ENCODE measurements at regions not wholly inside any gene's neighbourhood (a gene's known extent, or its start where the extent isn't known, plus 50 kb on each side); places are given as distances from the start of the nearest gene placed in this dataset.
A peak's percentile ranks its signal among the peaks of the same experiment; 100 is the strongest.

- Histone ChIP-seq H3K27me3 (ENCODE audit: insufficient read depth, poor library complexity, severe bottlenecking) (no peaks in the 10 kb centered on the region), H3K27ac (replicated peaks) (no peak overlapping the region), H3K4me3 (replicated peaks; ENCODE audit: insufficient read depth, low read length) (no peak overlapping the region)
- TF ChIP-seq, protein P1, sequence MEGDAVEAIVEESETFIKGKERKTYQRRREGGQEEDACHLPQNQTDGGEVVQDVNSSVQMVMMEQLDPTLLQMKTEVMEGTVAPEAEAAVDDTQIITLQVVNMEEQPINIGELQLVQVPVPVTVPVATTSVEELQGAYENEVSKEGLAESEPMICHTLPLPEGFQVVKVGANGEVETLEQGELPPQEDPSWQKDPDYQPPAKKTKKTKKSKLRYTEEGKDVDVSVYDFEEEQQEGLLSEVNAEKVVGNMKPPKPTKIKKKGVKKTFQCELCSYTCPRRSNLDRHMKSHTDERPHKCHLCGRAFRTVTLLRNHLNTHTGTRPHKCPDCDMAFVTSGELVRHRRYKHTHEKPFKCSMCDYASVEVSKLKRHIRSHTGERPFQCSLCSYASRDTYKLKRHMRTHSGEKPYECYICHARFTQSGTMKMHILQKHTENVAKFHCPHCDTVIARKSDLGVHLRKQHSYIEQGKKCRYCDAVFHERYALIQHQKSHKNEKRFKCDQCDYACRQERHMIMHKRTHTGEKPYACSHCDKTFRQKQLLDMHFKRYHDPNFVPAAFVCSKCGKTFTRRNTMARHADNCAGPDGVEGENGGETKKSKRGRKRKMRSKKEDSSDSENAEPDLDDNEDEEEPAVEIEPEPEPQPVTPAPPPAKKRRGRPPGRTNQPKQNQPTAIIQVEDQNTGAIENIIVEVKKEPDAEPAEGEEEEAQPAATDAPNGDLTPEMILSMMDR (IDR thresholded peaks at IDR 0.05; ENCODE audit: insufficient read depth, low read length) = no peak
- TF ChIP-seq POLR2AphosphoS5 (IDR thresholded peaks at IDR 0.05; ENCODE audit: low read depth) = no peak
- no peak for TF ChIP-seq GABPA (IDR thresholded peaks at IDR 0.05; ENCODE audit: low read depth)
- TF ChIP-seq, protein P2, sequence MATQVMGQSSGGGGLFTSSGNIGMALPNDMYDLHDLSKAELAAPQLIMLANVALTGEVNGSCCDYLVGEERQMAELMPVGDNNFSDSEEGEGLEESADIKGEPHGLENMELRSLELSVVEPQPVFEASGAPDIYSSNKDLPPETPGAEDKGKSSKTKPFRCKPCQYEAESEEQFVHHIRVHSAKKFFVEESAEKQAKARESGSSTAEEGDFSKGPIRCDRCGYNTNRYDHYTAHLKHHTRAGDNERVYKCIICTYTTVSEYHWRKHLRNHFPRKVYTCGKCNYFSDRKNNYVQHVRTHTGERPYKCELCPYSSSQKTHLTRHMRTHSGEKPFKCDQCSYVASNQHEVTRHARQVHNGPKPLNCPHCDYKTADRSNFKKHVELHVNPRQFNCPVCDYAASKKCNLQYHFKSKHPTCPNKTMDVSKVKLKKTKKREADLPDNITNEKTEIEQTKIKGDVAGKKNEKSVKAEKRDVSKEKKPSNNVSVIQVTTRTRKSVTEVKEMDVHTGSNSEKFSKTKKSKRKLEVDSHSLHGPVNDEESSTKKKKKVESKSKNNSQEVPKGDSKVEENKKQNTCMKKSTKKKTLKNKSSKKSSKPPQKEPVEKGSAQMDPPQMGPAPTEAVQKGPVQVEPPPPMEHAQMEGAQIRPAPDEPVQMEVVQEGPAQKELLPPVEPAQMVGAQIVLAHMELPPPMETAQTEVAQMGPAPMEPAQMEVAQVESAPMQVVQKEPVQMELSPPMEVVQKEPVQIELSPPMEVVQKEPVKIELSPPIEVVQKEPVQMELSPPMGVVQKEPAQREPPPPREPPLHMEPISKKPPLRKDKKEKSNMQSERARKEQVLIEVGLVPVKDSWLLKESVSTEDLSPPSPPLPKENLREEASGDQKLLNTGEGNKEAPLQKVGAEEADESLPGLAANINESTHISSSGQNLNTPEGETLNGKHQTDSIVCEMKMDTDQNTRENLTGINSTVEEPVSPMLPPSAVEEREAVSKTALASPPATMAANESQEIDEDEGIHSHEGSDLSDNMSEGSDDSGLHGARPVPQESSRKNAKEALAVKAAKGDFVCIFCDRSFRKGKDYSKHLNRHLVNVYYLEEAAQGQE (IDR thresholded peaks at IDR 0.05; ENCODE audit: insufficient replicate concordance, low read depth) = no peak
- TF ChIP-seq SPI1 (IDR thresholded peaks at IDR 0.05; ENCODE audit: borderline replicate concordance, low read depth) = no peak
- no peak for DNase-seq (ENCODE audit: low read depth in 1 of 2, low spot score in 1 of 2)
These were observed 398.6 kb downstream of the RFPL4B start for GRCh38 chr6:112745765-112746164.

GRCh38 chr6:112749673-112750072 is 402.5 kb downstream of the RFPL4B start:
- TF ChIP-seq SPI1 (IDR thresholded peaks at IDR 0.05; ENCODE audit: borderline replicate concordance, low read depth) (no peak), POLR2AphosphoS5 (IDR thresholded peaks at IDR 0.05; ENCODE audit: low read depth) (no peak), GABPA (IDR thresholded peaks at IDR 0.05; ENCODE audit: low read depth) (no peak)
- TF ChIP-seq, protein P2 (IDR thresholded peaks at IDR 0.05; ENCODE audit: insufficient replicate concordance, low read depth) = no peak
- TF ChIP-seq, protein P1 (IDR thresholded peaks at IDR 0.05; ENCODE audit: insufficient read depth, low read length) = no peak
- DNase-seq (ENCODE audit: low read depth in 1 of 2, low spot score in 1 of 2) = no peak
- no peak overlapping the region for H3K27ac ChIP-seq (replicated peaks)

GRCh38 chr6:112752305-112752704 is 405.2 kb downstream of the RFPL4B start:
- no peak for DNase-seq (ENCODE audit: low read depth in 1 of 2, low spot score in 1 of 2)
- TF ChIP-seq SPI1 (IDR thresholded peaks at IDR 0.05; ENCODE audit: borderline replicate concordance, low read depth) (peak; percentile 69; the same call in 1 of the 2 replicates), POLR2AphosphoS5 (IDR thresholded peaks at IDR 0.05; ENCODE audit: low read depth) (no peak), GABPA (IDR thresholded peaks at IDR 0.05; ENCODE audit: low read depth) (no peak)
- Histone ChIP-seq H3K27ac (replicated peaks) (no peak overlapping the region), H3K4me3 (replicated peaks; ENCODE audit: insufficient read depth, low read length) (no peak overlapping the region), H3K27me3 (ENCODE audit: insufficient read depth, poor library complexity, severe bottlenecking) (no peaks in the 10 kb centered on the region)

More at GRCh38 chr6:112749673-112750072, 402.5 kb downstream of the RFPL4B start:
- no peaks in the 10 kb centered on the region for H3K27me3 ChIP-seq (ENCODE audit: insufficient read depth, poor library complexity, severe bottlenecking)
- no peak overlapping the region for H3K4me3 ChIP-seq (replicated peaks; ENCODE audit: insufficient read depth, low read length)

GRCh38 chr6:112752791-112753190 is 405.7 kb downstream of the RFPL4B start:
- DNase-seq (ENCODE audit: low read depth in 1 of 2, low spot score in 1 of 2) = no peak
- Histone ChIP-seq H3K4me3 (replicated peaks; ENCODE audit: insufficient read depth, low read length) (no peak overlapping the region), H3K27ac (replicated peaks) (no peak overlapping the region), H3K27me3 (ENCODE audit: insufficient read depth, poor library complexity, severe bottlenecking) (no peaks in the 10 kb centered on the region)
- TF ChIP-seq SPI1 (IDR thresholded peaks at IDR 0.05; ENCODE audit: borderline replicate concordance, low read depth) = no peak

- no peaks in the 10 kb centered on the region for H3K27me3 ChIP-seq (ENCODE audit: insufficient read depth, poor library complexity, severe bottlenecking)
- TF ChIP-seq, protein P2 (IDR thresholded peaks at IDR 0.05; ENCODE audit: insufficient replicate concordance, low read depth) = no peak
- TF ChIP-seq SPI1 (IDR thresholded peaks at IDR 0.05; ENCODE audit: borderline replicate concordance, low read depth) = no peak
- no peak for TF ChIP-seq POLR2AphosphoS5 (IDR thresholded peaks at IDR 0.05; ENCODE audit: low read depth)
- TF ChIP-seq, protein P1 (IDR thresholded peaks at IDR 0.05; ENCODE audit: insufficient read depth, low read length) = no peak
- no peak for TF ChIP-seq GABPA (IDR thresholded peaks at IDR 0.05; ENCODE audit: low read depth)
- no peak overlapping the region for H3K4me3 ChIP-seq (replicated peaks; ENCODE audit: insufficient read depth, low read length)
- no peak for DNase-seq (ENCODE audit: low read depth in 1 of 2, low spot score in 1 of 2)
- no peak overlapping the region for H3K27ac ChIP-seq (replicated peaks)
These were observed 413.7 kb downstream of the RFPL4B start for GRCh38 chr6:112760831-112761230.
